ENCODE measurements at regions not wholly inside any gene's neighbourhood (a gene's known extent, or its start where the extent isn't known, plus 50 kb on each side); places are given as distances from the start of the nearest gene placed in this dataset.

GRCh38 chr4:41883988-41884734 is 51.1 kb upstream of the TMEM33 start:
- H2BK15ac ChIP-seq (ENCODE audit: low read depth, low read length), result no peak overlapping the region
- H4K5ac ChIP-seq (ENCODE audit: low read depth, low read length), result no peak overlapping the region
- DNase-seq (no peak), ATAC-seq (ENCODE audit: low read depth) (no peak)
- H3K23ac ChIP-seq (ENCODE audit: low read depth, low read length), result no peak overlapping the region
- no peak overlapping the region for H2AK5ac ChIP-seq (ENCODE audit: low read depth, low read length)
- no peak overlapping the region for H3K4me2 ChIP-seq (ENCODE audit: low read depth, low read length)
- in situ Hi-C loops (cut with MboI; ENCODE audit: low sequenced_read_pairs), result loop anchor here (10.0 kb wide), 1 partner anchor 599 kb away; no protein-coding TSS in a partner anchor
- no peak overlapping the region for H3K14ac ChIP-seq (replicated peaks; ENCODE audit: low read depth, low read length)
- H3K9ac ChIP-seq (ENCODE audit: low read depth, low read length), result no peak overlapping the region
- dilution Hi-C loops (cut with HindIII; ENCODE audit: low sequenced_read_pairs, unreplicated experiment), result no loop called here
- intact Hi-C loops (cut with micrococcal nuclease), result loop anchor here (1.0 kb wide), 1 partner anchor 603 kb away; no protein-coding TSS in a partner anchor
- no peaks in the 10 kb centered on the region; the same call in 1 of the 2 replicates for H3K9me3 ChIP-seq (ENCODE audit: control insufficient read depth, insufficient read depth, low read length)
- no peak overlapping the region for H4K91ac ChIP-seq (ENCODE audit: insufficient read depth, low read depth, low read length)
- no peak overlapping the region for H3K4ac ChIP-seq (ENCODE audit: low read depth, low read length)
- no peak for TF ChIP-seq MAFK (IDR thresholded peaks at IDR 0.05; ENCODE audit: low read depth, low read length)
- no peak overlapping the region for H2BK5ac ChIP-seq (ENCODE audit: low read depth, low read length, poor library complexity, severe bottlenecking)
- 33% methylated on average over 3 of the region's 5 CpGs; no CpG with 5 or more reads in 1 of the 2 experiments for WGBS, 2 experiments (ENCODE audit: extremely low coverage in 2 of 2, insufficient read length in 1 of 2)
- H3K27me3 ChIP-seq (ENCODE audit: control insufficient read depth, insufficient read depth, low read length), result peaks cover 64% of the 10 kb centered on the region
- CTCF ChIA-PET, result interaction anchor here (0.6 kb wide), 1 partner anchor 963 kb away, joined by 5 read pairs; no protein-coding TSS in a partner anchor
- no peak overlapping the region for H3K4me3 ChIP-seq (ENCODE audit: insufficient read depth, low read depth, low read length)
- H2AK9ac ChIP-seq (replicated peaks; ENCODE audit: low read depth, low read length, poor library complexity), result no peak overlapping the region
- no peaks in the 10 kb centered on the region for H3K9me1 ChIP-seq (ENCODE audit: insufficient read depth, low read length)
- no peaks in the 10 kb centered on the region for H3K36me3 ChIP-seq (ENCODE audit: control insufficient read depth, insufficient read depth, low read length)
- H2BK120ac ChIP-seq (ENCODE audit: low read depth, low read length), result no peak overlapping the region
- POLR2A ChIA-PET (ENCODE audit: unreplicated experiment), result no interaction called here
- H3K18ac ChIP-seq (ENCODE audit: low read depth, low read length), result no peak overlapping the region
- BruUV-seq (replicated peaks), result no TSS peak
- H4K20me1 ChIP-seq (ENCODE audit: insufficient read depth, low read length), result no peaks in the 10 kb centered on the region
- no peak overlapping the region for H3K56ac ChIP-seq (ENCODE audit: extremely low read depth, insufficient read depth, low read length)
- no peak overlapping the region for H2AFZ ChIP-seq (replicated peaks; ENCODE audit: low read length, poor library complexity)
- no peak overlapping the region for H2BK20ac ChIP-seq (ENCODE audit: low read depth, low read length)
- no peaks in the 10 kb centered on the region for H3K79me1 ChIP-seq (ENCODE audit: low read depth in 1 of 2, low read length in 2 of 2)
- H3K4me1 ChIP-seq (ENCODE audit: control insufficient read depth, insufficient read depth, low read length), result no peaks in the 10 kb centered on the region
- H4K8ac ChIP-seq (ENCODE audit: low read depth in 2 of 2, low read length in 2 of 2), result no peak overlapping the region
- no peak overlapping the region for H3K27ac ChIP-seq (ENCODE audit: insufficient read depth, low read length)
